ENCODE measurements at regions not wholly inside any gene's neighbourhood (a gene's known extent, or its start where the extent isn't known, plus 50 kb on each side); places are given as distances from the start of the nearest gene placed in this dataset.

DNA sequence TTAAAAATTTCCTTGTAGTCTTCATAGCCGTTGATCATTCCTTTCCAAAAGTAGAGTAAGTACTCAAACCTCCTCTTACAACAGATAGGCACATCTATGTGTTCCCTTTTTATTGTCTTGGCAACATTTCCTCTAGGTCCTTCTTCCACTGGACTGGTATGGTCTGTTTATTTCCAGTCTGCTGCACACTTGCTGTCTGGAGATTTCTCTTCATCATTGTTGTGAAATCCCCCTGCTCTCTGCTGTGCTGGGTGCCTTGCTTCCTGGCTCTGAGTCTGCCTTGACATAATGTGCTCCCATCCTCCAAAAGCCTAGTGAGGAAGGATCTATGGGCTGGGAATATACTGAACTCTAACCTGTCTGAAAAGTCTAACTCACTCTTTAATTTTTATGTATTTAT is 545.3 kb upstream of the VSTM2A start:
- no peak for DNase-seq (ENCODE audit: low spot score in 2 of 2, unreplicated experiment in 2 of 2)
- H3K27ac Mint-ChIP-seq, result no peak overlapping the region
- no peaks in the 10 kb centered on the region for H3K36me3 Mint-ChIP-seq
- no peaks in the 10 kb centered on the region for H3K27me3 Mint-ChIP-seq (ENCODE audit: low read depth)
- no peak overlapping the region for H3K4me3 Mint-ChIP-seq
- H3K4me1 Mint-ChIP-seq, result no peaks in the 10 kb centered on the region
- H3K9me3 Mint-ChIP-seq, result no peaks in the 10 kb centered on the region
- TF ChIP-seq, protein P1, sequence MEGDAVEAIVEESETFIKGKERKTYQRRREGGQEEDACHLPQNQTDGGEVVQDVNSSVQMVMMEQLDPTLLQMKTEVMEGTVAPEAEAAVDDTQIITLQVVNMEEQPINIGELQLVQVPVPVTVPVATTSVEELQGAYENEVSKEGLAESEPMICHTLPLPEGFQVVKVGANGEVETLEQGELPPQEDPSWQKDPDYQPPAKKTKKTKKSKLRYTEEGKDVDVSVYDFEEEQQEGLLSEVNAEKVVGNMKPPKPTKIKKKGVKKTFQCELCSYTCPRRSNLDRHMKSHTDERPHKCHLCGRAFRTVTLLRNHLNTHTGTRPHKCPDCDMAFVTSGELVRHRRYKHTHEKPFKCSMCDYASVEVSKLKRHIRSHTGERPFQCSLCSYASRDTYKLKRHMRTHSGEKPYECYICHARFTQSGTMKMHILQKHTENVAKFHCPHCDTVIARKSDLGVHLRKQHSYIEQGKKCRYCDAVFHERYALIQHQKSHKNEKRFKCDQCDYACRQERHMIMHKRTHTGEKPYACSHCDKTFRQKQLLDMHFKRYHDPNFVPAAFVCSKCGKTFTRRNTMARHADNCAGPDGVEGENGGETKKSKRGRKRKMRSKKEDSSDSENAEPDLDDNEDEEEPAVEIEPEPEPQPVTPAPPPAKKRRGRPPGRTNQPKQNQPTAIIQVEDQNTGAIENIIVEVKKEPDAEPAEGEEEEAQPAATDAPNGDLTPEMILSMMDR (IDR thresholded peaks at IDR 0.05; ENCODE audit: unreplicated experiment), result no peak

DNA sequence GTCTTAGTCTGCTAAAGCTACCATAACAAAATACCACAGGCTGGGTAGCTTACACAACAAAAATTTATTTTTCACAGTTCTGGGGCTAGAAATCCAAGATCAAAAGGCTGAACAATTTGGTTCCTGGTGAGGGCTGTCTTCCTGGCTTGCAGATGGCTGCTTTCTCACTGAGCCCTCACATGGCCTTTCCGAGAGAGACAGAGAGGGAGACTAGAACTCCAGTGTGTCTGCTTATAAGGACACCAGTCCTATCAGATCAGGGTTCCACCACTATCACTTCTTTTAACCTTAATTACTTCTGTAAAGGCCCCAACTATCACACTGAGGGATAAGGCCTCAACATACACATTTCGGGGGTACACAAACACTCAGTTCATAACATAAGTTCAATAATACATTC is 527.4 kb upstream of the VSTM2A start:
- H3K27ac Mint-ChIP-seq, result no peak overlapping the region

DNA sequence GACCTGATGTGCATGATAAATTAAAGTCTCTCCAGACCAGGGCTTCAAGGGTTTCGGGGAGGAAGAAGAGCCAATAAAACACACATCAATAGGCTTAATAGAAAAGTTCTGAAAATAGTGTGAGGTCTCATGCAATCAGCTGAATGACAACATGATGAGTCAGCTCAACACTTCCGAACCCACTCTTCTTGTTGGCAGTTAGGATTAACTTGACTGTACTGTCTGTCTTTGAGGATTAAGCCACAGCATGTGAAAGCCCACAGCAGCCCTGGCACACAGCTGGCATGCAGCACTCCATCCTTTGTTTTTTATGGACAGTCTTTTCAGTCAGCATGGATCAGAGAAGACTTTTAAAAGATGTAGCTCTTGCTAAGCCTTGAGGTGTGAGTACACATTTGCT is 526.9 kb upstream of the VSTM2A start:
- Mint-ChIP-seq H3K9me3 (peaks cover 4% of the 10 kb centered on the region), H3K4me1 (no peaks in the 10 kb centered on the region), H3K4me3 (no peak overlapping the region), H3K27me3 (ENCODE audit: low read depth) (no peaks in the 10 kb centered on the region), H3K27ac (no peak overlapping the region), H3K36me3 (no peaks in the 10 kb centered on the region)
- no peak for DNase-seq (ENCODE audit: low spot score in 2 of 2, unreplicated experiment in 2 of 2)
- TF ChIP-seq, protein P1 (IDR thresholded peaks at IDR 0.05; ENCODE audit: unreplicated experiment), result no peak

More for the DNA sequence above, 527.4 kb upstream of the VSTM2A start:
- Mint-ChIP-seq H3K4me3 (no peak overlapping the region), H3K9me3 (peaks cover 4% of the 10 kb centered on the region), H3K4me1 (no peaks in the 10 kb centered on the region), H3K27me3 (ENCODE audit: low read depth) (no peaks in the 10 kb centered on the region), H3K36me3 (no peaks in the 10 kb centered on the region)
- TF ChIP-seq, protein P1 (IDR thresholded peaks at IDR 0.05; ENCODE audit: unreplicated experiment), result no peak
- DNase-seq (ENCODE audit: low spot score in 2 of 2, unreplicated experiment in 2 of 2), result no peak

DNA sequence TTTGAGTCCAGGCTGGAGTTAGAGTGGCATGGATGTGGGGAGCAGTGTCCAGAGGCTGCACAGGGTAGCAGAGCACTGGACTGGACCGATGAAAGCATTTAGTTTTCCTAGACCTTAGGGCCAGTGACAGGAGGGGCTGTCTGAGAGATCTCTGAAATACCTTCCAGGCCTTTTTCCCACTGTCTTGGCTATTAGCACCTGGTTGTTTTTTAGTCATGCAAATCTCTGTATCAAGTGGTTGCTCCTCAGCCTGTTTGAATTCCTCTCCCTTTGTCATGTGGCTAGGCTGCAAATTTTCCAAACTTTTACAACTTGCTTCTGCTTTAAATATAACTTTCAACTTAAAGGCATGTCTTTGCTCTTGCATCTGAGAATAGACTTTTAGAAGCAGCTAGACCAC is 504.3 kb upstream of the VSTM2A start:
- H3K36me3 Mint-ChIP-seq, result no peaks in the 10 kb centered on the region
- no peak overlapping the region for H3K27ac Mint-ChIP-seq
- H3K27me3 Mint-ChIP-seq (ENCODE audit: low read depth), result no peaks in the 10 kb centered on the region
- H3K4me1 Mint-ChIP-seq, result no peaks in the 10 kb centered on the region
- TF ChIP-seq, protein P1 (IDR thresholded peaks at IDR 0.05; ENCODE audit: unreplicated experiment), result no peak
- H3K4me3 Mint-ChIP-seq, result no peak overlapping the region
- DNase-seq (ENCODE audit: low spot score in 2 of 2, unreplicated experiment in 2 of 2), result no peak
- peaks cover 27% of the 10 kb centered on the region for H3K9me3 Mint-ChIP-seq

DNA sequence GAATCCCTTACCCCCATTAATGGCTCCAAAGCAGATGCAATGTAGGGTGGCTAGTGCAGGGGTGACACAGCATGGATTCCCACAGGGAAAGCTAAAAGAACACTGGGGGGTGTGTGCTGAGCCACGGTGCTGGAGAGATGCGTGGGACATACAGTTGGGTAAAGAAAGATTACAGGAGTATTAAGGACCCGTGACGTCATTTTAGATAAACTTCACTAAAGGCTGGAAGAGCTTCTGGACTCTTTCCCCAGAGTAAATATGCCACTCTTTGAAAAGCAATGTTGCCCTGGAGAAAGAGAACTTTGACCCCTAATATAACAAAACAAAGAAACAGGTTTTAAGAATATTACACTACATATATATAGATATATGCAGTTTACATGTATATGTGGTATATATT is 481.5 kb upstream of the VSTM2A start:
- Mint-ChIP-seq H3K27me3 (ENCODE audit: low read depth) (no peaks in the 10 kb centered on the region), H3K36me3 (no peaks in the 10 kb centered on the region), H3K9me3 (peaks cover 15% of the 10 kb centered on the region), H3K27ac (no peak overlapping the region), H3K4me3 (no peak overlapping the region), H3K4me1 (no peaks in the 10 kb centered on the region)
- no peak for DNase-seq (ENCODE audit: low spot score in 2 of 2, unreplicated experiment in 2 of 2)
- TF ChIP-seq, protein P1 (IDR thresholded peaks at IDR 0.05; ENCODE audit: unreplicated experiment), result no peak

DNA sequence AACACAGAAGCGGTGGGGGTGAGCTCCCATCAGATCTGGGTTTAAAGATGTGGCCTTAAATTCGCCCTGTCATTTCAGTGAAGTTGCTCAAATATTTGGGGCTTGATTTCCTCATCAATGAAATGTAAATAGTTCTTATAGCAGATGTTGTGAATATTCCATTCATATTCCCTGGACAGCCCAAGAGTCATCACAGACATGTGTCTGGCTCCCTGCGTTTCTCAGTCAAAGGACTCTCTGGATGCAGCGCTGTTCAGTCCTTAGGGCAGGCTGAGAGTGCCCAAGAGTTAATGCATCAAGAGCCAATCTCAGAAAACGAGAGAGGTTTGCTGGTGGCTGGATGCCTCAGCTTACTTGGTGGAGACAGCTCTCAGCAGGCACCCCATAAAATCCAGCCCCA is 475.5 kb upstream of the VSTM2A start:
- Mint-ChIP-seq H3K36me3 (no peaks in the 10 kb centered on the region), H3K27ac (no peak overlapping the region), H3K4me1 (no peaks in the 10 kb centered on the region), H3K4me3 (no peak overlapping the region), H3K9me3 (no peaks in the 10 kb centered on the region), H3K27me3 (ENCODE audit: low read depth) (no peaks in the 10 kb centered on the region)
- TF ChIP-seq, protein P1 (IDR thresholded peaks at IDR 0.05; ENCODE audit: unreplicated experiment), result no peak
- no peak for DNase-seq (ENCODE audit: low spot score in 2 of 2, unreplicated experiment in 2 of 2)

All from mesothelial cell of epicardium (in vitro differentiated cells).